Stimulated activated effector memory CD8-positive, alpha-beta T cell treated with anti-CD3 and anti-CD28 coated beads, Interleukin-12 subunit alpha, Interleukin-12 subunit beta, amount 100 ng/mL, for 72 hours (primary cell): ENCODE measurements at regions not wholly inside any gene's neighbourhood (a gene's known extent, or its start where the extent isn't known, plus 50 kb on each side); places are given as distances from the start of the nearest gene placed in this dataset.
"Not testable (repeated sequence)": the region's sequence is repeated elsewhere in the genome, so short reads cannot be mapped to it uniquely, and the experiment has no call there.

Experiments used
- ATAC-seq: fragments of 150-1000 bp; cut with Tn5 transposase; 2 replicates; pipeline ENCODE4 v1.10.0; 2021
- DNase-seq, 2 donors: peaks; one replicate each; pipeline ENCODE4 v3.0.0; 2021 to 2022; ENCODE audit warnings: low spot score in 2 of 2
- H3K27ac Mint-ChIP-seq: one replicate; pipeline ENCODE4 v1.8.0; 2022; ENCODE audit warnings: mild to moderate bottlenecking, mixed read lengths
- H3K36me3 Mint-ChIP-seq: one replicate; pipeline ENCODE4 v1.8.0; 2022; ENCODE audit warnings: mild to moderate bottlenecking, mixed read lengths
- H3K4me1 Mint-ChIP-seq: one replicate; pipeline ENCODE4 v1.8.0; 2022; ENCODE audit warnings: mixed read lengths
- H3K4me3 Mint-ChIP-seq: one replicate; pipeline ENCODE4 v1.8.0; 2022; ENCODE audit warnings: mild to moderate bottlenecking, mixed read lengths
- H3K9me3 Mint-ChIP-seq: one replicate; pipeline ENCODE4 v1.8.0; 2022; ENCODE audit warnings: mixed read lengths

DNA sequence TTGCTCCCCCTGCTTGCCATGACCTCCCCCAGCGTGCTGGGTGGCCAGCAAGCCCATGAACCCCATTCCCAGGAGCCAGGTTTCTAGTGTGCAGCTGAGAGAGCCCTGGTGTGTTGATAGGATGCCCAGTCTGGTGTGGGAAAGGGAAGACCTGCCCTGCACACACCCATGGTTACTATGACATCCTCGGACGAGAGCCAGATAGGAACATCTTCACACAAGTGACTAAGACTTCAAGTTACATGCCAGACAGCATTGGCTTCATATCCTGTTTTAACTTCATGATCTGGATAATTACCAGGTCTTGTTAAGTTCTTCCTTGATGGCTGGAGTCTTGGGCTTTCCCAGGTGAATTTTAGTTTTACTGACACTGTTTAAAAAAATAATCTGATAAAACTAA is 196.6 kb upstream of the EGLN3 start:
- peaks cover 7% of the 10 kb centered on the region for H3K9me3 Mint-ChIP-seq
- no peak for DNase-seq
- no peaks in the 10 kb centered on the region for H3K4me1 Mint-ChIP-seq

DNA sequence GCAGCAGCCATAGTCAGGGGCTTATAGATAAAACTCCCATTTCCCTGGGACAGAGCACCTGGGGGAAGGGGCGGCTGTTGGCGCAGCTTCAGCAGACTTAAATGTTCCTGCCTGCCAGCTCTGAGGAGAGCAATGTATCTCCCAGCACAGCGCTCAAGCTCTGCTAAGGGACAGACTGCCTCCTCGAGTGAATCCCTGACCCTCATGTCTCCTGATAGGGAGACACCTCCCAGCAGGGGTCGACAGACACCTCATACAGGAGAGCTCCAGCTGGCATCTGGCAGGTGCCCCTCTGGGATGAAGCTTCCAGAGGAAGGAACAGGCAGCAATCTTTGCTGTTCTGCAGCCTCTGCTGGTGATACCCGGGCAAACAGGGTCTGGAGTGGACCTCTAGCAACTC is 189.3 kb upstream of the EGLN3 start:
- not testable (repeated sequence) for H3K36me3 Mint-ChIP-seq, ATAC-seq, DNase-seq, H3K27ac Mint-ChIP-seq, H3K4me1 Mint-ChIP-seq, H3K4me3 Mint-ChIP-seq
- peaks cover 13% of the 10 kb centered on the region for H3K9me3 Mint-ChIP-seq

More for the DNA sequence above, 196.6 kb upstream of the EGLN3 start:
- Mint-ChIP-seq H3K27ac (no peak overlapping the region), H3K4me3 (no peak overlapping the region), H3K36me3 (peaks cover 4% of the 10 kb centered on the region)
- no peak for ATAC-seq

DNA sequence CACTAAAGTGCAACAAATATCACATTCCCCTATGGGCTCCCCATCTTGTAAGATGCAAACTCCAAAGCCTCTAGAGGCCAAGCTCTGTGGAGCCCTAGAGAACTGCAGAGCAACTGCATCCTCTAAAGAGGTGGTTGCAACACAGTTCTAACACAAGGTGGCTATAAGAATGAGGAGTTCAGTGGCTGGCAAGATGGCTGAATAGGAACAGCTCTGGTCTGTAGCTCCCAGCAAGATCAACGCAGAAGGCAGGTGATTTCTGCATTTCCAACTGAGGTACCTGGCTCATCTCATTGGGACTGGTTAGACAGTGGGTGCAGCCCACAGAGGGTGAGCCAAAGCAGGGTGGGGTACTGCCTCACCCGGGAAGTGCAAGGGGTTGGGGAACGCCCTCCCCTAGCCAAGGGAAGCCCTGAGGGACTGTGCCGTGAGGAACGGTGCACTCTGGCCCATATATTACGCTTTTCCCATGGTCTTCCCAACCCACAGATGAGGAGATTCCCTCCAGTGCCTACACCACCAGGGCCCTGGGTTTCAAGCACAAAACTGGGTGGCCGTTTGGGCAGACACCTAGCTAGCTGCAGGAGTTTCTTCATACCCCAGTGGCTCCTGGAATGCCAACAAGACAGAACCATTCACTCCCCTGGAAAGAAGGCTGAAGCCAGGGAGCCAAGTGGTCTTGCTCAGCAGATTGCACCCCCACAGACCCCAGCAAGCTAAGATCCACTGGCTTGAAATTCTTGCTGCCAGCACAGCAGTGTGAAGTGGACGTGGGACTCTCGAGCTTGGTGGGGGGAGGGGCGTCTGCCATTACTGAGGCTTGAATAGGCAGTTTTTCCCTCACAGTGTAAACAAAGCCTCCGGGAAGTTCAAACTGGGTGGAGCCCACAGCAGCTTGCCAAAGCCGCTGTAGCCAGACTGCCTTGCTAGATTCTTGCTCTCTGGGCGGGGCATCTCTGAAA is 188.6 kb upstream of the EGLN3 start:
- not testable (repeated sequence) for ATAC-seq, DNase-seq, H3K4me3 Mint-ChIP-seq, H3K36me3 Mint-ChIP-seq, H3K4me1 Mint-ChIP-seq, H3K27ac Mint-ChIP-seq
- H3K9me3 Mint-ChIP-seq, result peaks cover 10% of the 10 kb centered on the region

DNA sequence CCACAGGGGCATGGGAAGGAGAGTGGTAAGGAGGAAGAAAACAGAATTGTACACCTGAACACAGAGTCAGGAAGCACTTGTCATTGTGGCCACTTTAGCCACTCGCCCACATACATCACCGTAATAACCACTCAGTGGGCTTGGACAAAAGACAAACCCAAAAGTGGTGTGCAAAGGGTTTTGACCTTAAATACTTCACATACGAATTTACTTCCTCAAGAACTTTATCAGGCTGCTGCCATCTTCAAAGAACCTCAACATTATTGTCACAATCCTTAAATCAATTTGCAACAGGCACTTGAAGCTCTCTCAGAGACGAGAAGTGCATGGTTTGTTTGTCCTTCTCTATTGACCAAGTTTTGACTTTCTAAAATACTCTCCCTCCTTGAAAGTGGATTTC is 187.3 kb upstream of the EGLN3 start:
- Mint-ChIP-seq H3K4me3 (no peak overlapping the region), H3K4me1 (no peaks in the 10 kb centered on the region), H3K9me3 (peaks cover 10% of the 10 kb centered on the region), H3K27ac (no peak overlapping the region), H3K36me3 (no peaks in the 10 kb centered on the region)
- DNase-seq (no peak), ATAC-seq (no peak)

DNA sequence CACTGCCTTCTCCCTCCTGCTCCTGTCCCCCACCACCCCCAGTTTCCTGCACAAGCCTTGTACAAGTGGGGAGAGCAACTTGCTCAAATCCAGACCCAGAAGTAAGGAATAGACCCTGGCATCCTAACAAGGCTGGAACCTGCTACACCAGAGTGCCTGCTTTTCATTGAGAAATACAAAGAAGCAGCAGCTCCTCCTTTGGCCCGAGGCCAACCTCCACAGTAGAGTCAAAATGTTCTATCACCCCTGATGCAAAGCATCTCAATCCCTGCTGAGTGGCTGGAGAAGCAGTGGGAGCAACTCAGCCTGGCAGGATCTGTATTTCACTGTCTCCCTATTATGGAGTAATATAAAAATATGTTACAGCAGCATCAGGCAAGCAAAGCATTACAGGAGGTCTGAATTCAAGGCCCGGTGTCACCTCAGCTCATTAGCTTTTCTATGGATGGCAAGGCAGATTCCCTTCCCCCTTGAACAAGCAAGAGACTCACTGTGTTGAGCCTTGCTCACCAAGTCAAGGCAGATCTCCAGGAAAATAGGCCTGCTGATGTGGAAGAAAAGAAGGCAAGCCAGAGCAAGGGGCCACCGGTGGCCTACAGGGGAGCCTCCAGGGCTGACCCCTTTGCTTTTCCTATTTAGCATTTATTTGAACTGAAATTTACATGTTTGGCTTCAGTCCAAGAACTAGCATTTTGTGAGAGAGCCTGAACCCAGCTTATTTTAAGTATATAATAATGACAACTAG is 186.3 kb upstream of the EGLN3 start:
- no peaks in the 10 kb centered on the region for H3K4me1 Mint-ChIP-seq
- H3K36me3 Mint-ChIP-seq, result no peaks in the 10 kb centered on the region
- no peak overlapping the region for H3K4me3 Mint-ChIP-seq
- DNase-seq (no peak), ATAC-seq (no peak)
- H3K27ac Mint-ChIP-seq, result no peak overlapping the region
- peaks cover 7% of the 10 kb centered on the region for H3K9me3 Mint-ChIP-seq

DNA sequence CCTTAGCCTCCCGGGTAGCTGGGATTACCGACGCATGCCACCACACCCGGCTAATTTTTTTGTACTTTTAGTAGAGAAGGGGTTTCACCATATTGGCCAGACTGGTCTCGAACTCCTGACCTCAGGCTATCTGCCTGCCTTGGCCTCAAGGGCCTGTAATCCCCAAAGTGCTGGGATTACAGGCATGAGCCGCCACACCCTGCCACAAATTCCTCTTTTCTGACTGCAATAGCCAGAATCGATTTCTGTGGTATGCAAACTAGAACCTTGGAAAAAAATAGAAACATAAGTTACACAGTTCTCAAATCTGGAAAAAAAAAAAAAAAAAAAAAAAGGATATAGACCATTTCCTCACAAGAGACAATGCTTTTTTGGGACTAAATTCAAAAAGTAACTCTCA is 184.6 kb upstream of the EGLN3 start:
- Mint-ChIP-seq H3K4me1 (no peaks in the 10 kb centered on the region), H3K4me3 (no peak overlapping the region), H3K9me3 (no peaks in the 10 kb centered on the region), H3K27ac (no peak overlapping the region), H3K36me3 (no peaks in the 10 kb centered on the region)
- ATAC-seq (no peak), DNase-seq (no peak)

DNA sequence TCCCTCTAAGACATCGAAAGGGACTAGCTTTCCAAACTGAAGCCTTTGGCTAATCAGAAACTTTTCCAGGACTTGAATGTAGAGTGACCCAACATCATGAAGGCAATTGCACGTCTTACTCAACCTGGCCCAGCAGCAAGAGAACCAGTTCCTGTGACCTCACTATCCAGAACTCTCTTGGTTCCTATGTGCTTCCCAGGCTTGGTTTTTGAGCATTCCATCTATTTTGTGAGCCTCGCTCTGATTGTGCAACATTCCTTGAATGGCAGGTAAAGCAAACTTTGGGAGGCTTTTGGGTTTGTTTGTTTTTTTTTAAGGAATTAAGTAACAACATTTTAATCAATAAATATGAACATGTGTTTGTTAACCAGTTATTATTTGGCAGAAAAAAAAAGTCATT is 183.6 kb upstream of the EGLN3 start:
- H3K9me3 Mint-ChIP-seq, result no peaks in the 10 kb centered on the region
- H3K4me3 Mint-ChIP-seq, result no peak overlapping the region
- H3K36me3 Mint-ChIP-seq, result no peaks in the 10 kb centered on the region
- ATAC-seq, result no peak
- DNase-seq, result no peak
- no peak overlapping the region for H3K27ac Mint-ChIP-seq
- no peaks in the 10 kb centered on the region for H3K4me1 Mint-ChIP-seq

DNA sequence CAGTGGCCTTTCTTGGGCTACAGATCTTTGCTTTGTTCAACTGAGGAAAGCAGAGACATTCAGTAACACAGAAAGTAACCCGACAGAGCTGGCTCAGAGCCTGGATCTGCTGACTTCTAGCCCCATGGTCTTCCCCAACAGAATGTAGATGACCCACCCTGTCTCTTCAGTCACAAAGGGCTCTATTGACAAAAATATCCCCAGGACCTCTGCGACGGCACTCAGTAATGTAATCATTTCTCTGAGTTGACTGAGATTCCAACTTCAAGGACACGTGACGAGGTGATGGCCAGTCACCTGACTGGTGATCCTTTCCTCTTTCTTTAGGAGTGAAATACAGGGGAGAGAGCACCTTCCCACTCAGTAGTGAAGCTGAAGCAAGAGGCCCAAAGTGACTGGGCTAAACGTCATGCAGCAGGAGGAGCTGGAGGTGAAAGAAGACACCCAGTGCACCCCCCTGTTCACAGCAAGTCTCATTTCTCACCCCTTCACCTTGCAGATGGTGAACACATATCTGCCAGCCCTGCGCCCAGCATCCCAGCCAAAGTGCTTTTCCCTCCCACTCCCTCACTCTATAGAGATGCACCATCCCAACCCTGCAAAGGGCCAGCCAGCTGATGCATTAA is 179.2 kb upstream of the EGLN3 start:
- Mint-ChIP-seq H3K9me3 (no peaks in the 10 kb centered on the region), H3K27ac (no peak overlapping the region), H3K4me1 (no peaks in the 10 kb centered on the region), H3K4me3 (no peak overlapping the region), H3K36me3 (no peaks in the 10 kb centered on the region)
- no peak for ATAC-seq
- no peak for DNase-seq

DNA sequence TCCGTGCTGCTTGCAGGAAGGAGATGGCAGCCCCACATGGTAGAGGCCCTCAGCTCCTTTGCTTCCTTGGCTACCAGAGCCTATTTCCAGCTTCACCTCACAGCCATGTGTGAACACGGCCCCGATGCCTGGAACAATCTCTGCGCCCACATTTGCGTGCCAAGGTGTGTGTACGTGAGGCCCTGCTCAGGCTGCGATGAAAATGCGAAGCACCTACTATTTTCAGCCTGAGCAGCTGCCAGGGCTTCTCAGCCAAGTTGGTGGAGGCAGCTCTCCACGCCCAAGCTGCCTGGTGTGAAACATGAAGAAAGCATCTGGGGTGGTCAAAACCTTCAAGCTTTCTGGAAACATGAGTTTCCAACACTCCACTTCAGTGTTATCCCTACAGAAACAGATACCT is 177.8 kb upstream of the EGLN3 start:
- Mint-ChIP-seq H3K36me3 (no peaks in the 10 kb centered on the region), H3K4me1 (no peaks in the 10 kb centered on the region), H3K4me3 (no peak overlapping the region), H3K27ac (no peak overlapping the region), H3K9me3 (no peaks in the 10 kb centered on the region)
- no peak for DNase-seq
- no peak for ATAC-seq

DNA sequence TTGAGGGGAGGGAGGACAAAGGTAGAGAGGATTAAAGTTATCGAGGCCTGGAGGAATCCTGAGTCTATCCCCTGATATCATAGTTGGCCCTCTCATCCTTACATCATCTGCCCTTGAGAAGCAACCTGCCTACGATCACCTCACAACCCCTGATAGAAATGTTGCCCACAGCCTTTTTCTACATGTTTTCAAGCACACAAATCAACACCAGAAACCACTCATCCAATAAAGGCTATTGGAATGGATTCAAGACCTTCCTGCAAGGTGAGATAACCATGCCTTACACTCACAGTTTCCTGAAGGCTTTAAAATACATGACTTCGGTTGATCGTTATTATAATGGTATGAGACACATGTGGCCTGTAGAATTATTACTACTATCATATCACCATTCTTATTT is 175.7 kb upstream of the EGLN3 start:
- H3K4me3 Mint-ChIP-seq, result no peak overlapping the region
- ATAC-seq, result no peak
- H3K9me3 Mint-ChIP-seq, result no peaks in the 10 kb centered on the region

DNA sequence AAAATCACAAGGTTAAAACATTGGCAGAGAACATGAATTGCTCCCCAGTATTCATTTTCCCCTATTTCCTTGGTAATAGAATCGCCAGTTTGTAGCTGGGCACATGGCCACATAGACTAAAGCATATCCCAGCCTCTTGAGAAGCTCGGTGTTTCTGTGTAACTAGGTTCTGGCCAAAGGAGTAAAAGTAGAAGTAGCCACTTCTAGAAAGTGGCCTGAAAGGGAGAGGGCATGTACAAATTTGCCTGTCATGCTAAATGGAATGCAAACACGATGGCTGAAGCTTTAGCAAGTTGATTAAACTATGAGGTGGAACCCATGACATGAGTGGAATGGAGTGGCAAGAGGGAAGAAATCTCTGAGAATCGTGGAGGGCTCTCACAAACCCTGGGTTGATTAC is 173.7 kb upstream of the EGLN3 start:
- H3K4me3 Mint-ChIP-seq, result no peak overlapping the region
- DNase-seq (no peak), ATAC-seq (no peak)
- H3K4me1 Mint-ChIP-seq, result no peaks in the 10 kb centered on the region
- no peaks in the 10 kb centered on the region for H3K9me3 Mint-ChIP-seq
- no peak overlapping the region for H3K27ac Mint-ChIP-seq
- no peaks in the 10 kb centered on the region for H3K36me3 Mint-ChIP-seq

More for the DNA sequence above, 175.7 kb upstream of the EGLN3 start:
- H3K36me3 Mint-ChIP-seq, result no peaks in the 10 kb centered on the region
- no peaks in the 10 kb centered on the region for H3K4me1 Mint-ChIP-seq
- no peak for DNase-seq
- no peak overlapping the region for H3K27ac Mint-ChIP-seq

DNA sequence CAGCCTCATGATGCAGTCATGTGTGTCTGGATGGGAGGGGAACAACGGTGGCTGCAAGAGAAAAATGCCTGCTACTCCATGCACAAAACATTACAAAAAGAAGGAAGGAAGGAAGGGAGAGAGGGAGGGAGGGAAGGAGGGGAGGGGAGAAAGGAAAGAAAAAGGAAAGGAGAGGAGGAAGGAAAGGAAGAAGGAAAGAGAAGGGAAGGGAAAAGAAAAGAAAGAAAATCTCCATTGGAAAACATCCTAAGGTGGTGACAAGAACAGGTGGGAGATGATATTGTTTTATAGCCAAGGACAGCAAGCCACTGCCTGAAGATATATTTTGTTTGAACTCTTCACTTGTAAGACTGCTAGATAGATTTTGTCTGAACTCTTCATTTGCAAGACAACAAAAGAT is 171.8 kb upstream of the EGLN3 start:
- no peaks in the 10 kb centered on the region for H3K9me3 Mint-ChIP-seq
- no peaks in the 10 kb centered on the region for H3K36me3 Mint-ChIP-seq
- H3K4me3 Mint-ChIP-seq, result no peak overlapping the region
- DNase-seq, result no peak
- no peak overlapping the region for H3K27ac Mint-ChIP-seq
- H3K4me1 Mint-ChIP-seq, result no peaks in the 10 kb centered on the region
- no peak for ATAC-seq

DNA sequence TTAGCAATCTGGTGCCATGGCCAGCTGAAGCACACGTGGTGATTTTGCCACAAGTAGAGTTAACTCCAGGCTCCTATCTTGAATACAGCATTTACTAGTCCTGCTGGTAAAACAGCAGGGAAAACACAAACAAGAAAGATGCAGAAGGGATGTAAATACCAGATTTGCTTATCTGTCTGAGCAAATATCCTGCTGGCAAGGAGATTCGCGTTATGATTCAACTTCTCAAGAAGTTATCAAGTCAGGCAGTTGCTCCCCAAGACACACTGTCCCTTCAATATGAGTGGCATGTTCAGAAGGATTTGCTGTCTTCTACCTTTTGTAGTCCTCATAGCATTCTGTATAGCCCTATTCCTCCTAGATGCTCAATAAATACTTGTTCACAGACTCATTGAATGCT is 171.2 kb upstream of the EGLN3 start:
- Mint-ChIP-seq H3K36me3 (no peaks in the 10 kb centered on the region), H3K9me3 (no peaks in the 10 kb centered on the region), H3K4me1 (no peaks in the 10 kb centered on the region), H3K4me3 (no peak overlapping the region), H3K27ac (no peak overlapping the region)
- ATAC-seq, result no peak
- no peak for DNase-seq

DNA sequence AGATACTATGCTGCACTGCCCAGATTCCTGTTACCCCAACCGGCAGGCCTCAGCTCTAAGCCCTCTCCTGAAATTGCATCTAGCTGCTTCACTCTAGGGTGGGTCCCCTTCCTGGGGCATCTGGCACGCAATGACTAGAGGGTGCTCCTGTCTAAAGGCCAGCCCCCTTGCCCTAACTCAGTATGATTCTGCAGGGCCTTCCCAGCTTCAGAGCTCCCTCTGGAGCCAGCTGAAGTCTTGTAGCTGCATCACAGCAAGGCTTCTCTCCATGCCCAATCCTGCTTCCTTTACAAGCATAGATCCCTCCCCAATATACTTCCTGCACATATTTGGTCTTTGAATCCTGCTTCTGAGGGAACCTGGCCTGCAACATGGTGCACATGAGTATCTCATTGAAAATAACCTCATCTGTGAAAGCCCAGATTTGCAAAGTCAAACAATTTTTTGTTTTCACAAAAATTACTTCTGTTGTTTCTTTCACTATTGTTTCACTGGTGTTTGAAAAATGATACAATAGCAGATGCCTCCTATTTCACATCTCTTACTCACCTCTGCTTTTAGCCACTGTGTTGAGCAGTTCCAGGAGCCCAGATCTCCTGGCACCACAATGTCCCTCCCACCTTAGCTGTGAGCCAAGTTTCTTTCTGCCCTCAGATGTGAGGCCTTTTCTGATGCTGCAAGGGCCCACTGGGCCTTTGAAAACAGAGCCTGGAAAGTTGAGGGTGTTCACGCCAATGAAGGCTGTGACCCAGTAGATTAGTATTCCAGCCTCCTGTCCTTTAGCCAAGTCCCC is 169.5 kb upstream of the EGLN3 start:
- DNase-seq, result no peak
- Mint-ChIP-seq H3K4me3 (no peak overlapping the region), H3K4me1 (no peaks in the 10 kb centered on the region), H3K9me3 (peaks cover 3% of the 10 kb centered on the region), H3K27ac (no peak overlapping the region), H3K36me3 (no peaks in the 10 kb centered on the region)
- ATAC-seq, result peak; percentile 76
